ENCODE measurements at regions not wholly inside any gene's neighbourhood (a gene's known extent, or its start where the extent isn't known, plus 50 kb on each side); places are given as distances from the start of the nearest gene placed in this dataset.

GRCh38 chr1:193606035-193606434 lies 419.6 kb upstream of the B3GALT2 start:
- H3K79me2 ChIP-seq (ENCODE audit: control insufficient read depth, insufficient read depth, low read length): no peaks in the 10 kb centered on the region
- dilution Hi-C loops (cut with MboI; ENCODE audit: extremely low pct_ligation_motif_present, low sequenced_read_pairs) (no loop called here), intact Hi-C loops (cut with micrococcal nuclease) (no loop called here)
- no peaks in the 10 kb centered on the region for H3K9me3 ChIP-seq (replicated peaks; ENCODE audit: control insufficient read depth, insufficient read depth, low read length)
- CTCF ChIA-PET: no interaction called here
- TF ChIP-seq, protein P1, sequence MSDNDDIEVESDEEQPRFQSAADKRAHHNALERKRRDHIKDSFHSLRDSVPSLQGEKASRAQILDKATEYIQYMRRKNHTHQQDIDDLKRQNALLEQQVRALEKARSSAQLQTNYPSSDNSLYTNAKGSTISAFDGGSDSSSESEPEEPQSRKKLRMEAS (IDR thresholded peaks at IDR 0.05; ENCODE audit: insufficient read depth, insufficient read length): no peak
- no peak for TF ChIP-seq POLR2AphosphoS5 (IDR thresholded peaks at IDR 0.05; ENCODE audit: insufficient read depth, low read depth, low read length)
- no peak for TF ChIP-seq EZH2 (IDR thresholded peaks at IDR 0.05; ENCODE audit: borderline replicate concordance, low read depth, low read length, severe bottlenecking)
- TF ChIP-seq, protein P2, sequence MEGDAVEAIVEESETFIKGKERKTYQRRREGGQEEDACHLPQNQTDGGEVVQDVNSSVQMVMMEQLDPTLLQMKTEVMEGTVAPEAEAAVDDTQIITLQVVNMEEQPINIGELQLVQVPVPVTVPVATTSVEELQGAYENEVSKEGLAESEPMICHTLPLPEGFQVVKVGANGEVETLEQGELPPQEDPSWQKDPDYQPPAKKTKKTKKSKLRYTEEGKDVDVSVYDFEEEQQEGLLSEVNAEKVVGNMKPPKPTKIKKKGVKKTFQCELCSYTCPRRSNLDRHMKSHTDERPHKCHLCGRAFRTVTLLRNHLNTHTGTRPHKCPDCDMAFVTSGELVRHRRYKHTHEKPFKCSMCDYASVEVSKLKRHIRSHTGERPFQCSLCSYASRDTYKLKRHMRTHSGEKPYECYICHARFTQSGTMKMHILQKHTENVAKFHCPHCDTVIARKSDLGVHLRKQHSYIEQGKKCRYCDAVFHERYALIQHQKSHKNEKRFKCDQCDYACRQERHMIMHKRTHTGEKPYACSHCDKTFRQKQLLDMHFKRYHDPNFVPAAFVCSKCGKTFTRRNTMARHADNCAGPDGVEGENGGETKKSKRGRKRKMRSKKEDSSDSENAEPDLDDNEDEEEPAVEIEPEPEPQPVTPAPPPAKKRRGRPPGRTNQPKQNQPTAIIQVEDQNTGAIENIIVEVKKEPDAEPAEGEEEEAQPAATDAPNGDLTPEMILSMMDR (IDR thresholded peaks at IDR 0.05; ENCODE audit: extremely low read depth in 1 of 2, insufficient read depth in 1 of 2, low read depth in 1 of 2, low read length in 2 of 2): no peak
- TF ChIP-seq JUN (IDR thresholded peaks at IDR 0.05; ENCODE audit: borderline replicate concordance, insufficient read depth, insufficient read length, low read depth): no peak
- TF ChIP-seq FOS (IDR thresholded peaks at IDR 0.05; ENCODE audit: borderline replicate concordance, insufficient read depth, low read length): no peak
- TF ChIP-seq MYC (IDR thresholded peaks at IDR 0.05; ENCODE audit: low read depth, low read length): no peak
- TF ChIP-seq GATA2 (IDR thresholded peaks at IDR 0.05; ENCODE audit: insufficient read depth, insufficient read length, low read depth, low read length): no peak
- TF ChIP-seq POLR2A (IDR thresholded peaks at IDR 0.05; ENCODE audit: low read depth, low read length): no peak
- no peaks in the 10 kb centered on the region for H3K9me1 ChIP-seq (replicated peaks; ENCODE audit: control insufficient read depth, extremely low read depth, insufficient read depth, low read length)
- no peak overlapping the region for H2AFZ ChIP-seq (ENCODE audit: low read depth, low read length)
- H3K27ac ChIP-seq (ENCODE audit: insufficient read depth, low read depth, low read length): no peak overlapping the region
- H3K4me2 ChIP-seq (ENCODE audit: insufficient read depth, low read length): no peak overlapping the region
- H3K36me3 ChIP-seq (ENCODE audit: control insufficient read depth in 2 of 2, extremely low read depth in 1 of 2, insufficient read depth in 2 of 2, low read length in 2 of 2): no peaks in the 10 kb centered on the region
- H3K9ac ChIP-seq (replicated peaks; ENCODE audit: extremely low read depth, insufficient read depth, low read length): no peak overlapping the region
- BruUV-seq (replicated peaks): no TSS peak
- H3K4me1 ChIP-seq (ENCODE audit: control insufficient read depth, extremely low read depth, insufficient read depth, low read length): no peaks in the 10 kb centered on the region
- H3K27me3 ChIP-seq (ENCODE audit: control insufficient read depth in 2 of 2, insufficient read depth in 2 of 2, low read length in 2 of 2): no peaks in the 10 kb centered on the region
- FAIRE-seq: no peak
- no peak overlapping the region for H3K4me3 ChIP-seq (replicated peaks in 1 of 3; ENCODE audit: insufficient read depth in 1 of 3, low read depth in 1 of 3, low read length in 3 of 3)
- DNase-seq (ENCODE audit: low read depth, low spot score): no peak
- no peaks in the 10 kb centered on the region for H4K20me1 ChIP-seq (replicated peaks; ENCODE audit: control insufficient read depth, extremely low read depth, insufficient read depth, low read length)
- POLR2A ChIA-PET: no interaction called here
